Spinal cord (tissue), 9 donors: ENCODE measurements at regions not wholly inside any gene's neighbourhood (a gene's known extent, or its start where the extent isn't known, plus 50 kb on each side); places are given as distances from the start of the nearest gene placed in this dataset.
"Not testable (repeated sequence)": the region's sequence is repeated elsewhere in the genome, so short reads cannot be mapped to it uniquely, and the experiment has no call there.

Experiments
- DNase-seq, 6 donors: peaks; one replicate each; pipeline versions ENCODE4 v3.0.0 to v3.0.0-alpha.2; 2013 to 2015; ENCODE audit warnings: low spot score in 6 of 6, low read depth in 4 of 6
- H3K27ac ChIP-seq: one replicate; pipeline ENCODE4 v1.5.1; 2013; ENCODE audit warnings: low read depth, low read length, control low read depth
- H3K27me3 ChIP-seq: one replicate; pipeline ENCODE4 v1.6.1; 2013; ENCODE audit warnings: low read length; ENCODE audit not compliant: control insufficient read depth, insufficient read depth
- H3K36me3 ChIP-seq: one replicate; pipeline ENCODE4 v1.6.1; 2013; ENCODE audit warnings: low read length; ENCODE audit not compliant: control insufficient read depth, insufficient read depth
- H3K4me1 ChIP-seq: one replicate; pipeline ENCODE4 v1.6.1; 2013; ENCODE audit warnings: low read length; ENCODE audit not compliant: control insufficient read depth, insufficient read depth
- H3K4me3 ChIP-seq: one replicate; pipeline ENCODE4 v1.5.1; 2013; ENCODE audit warnings: low read depth, low read length, control low read depth
- H3K9me3 ChIP-seq: one replicate; pipeline ENCODE4 v1.6.1; 2013; ENCODE audit warnings: low read length; ENCODE audit not compliant: control insufficient read depth, insufficient read depth
- WGBS: methylation state at CpG from one replicate; pipeline ENCODE4 v1.1.5; 2013; ENCODE audit warnings: missing lambda C conversion rate; ENCODE audit not compliant: insufficient coverage; 5-methylcytosine and 5-hydroxymethylcytosine counted together
- donor health status: healthy.

DNA sequence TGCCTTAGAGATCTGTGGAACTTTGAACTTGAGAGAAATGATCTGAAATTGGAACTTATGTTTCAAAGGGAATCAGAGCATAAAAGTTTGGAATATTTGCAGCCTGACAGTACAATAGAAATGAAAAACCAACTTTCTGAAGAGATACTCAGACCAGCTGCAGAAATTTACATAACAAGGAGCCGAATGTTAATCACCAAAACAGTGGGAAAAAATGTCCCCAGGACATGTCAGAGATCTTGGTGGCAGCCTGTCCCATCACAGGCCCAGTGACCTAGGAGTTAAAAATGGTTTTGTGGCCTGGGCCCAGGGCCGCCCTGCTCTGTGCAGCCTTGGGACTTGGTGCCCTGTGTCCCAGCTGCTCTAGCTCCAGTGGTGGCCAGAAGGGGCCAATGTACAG is 88.2 kb upstream of the ADORA2B start:
- H3K4me3 ChIP-seq, H3K9me3 ChIP-seq, H3K27ac ChIP-seq, H3K4me1 ChIP-seq, H3K27me3 ChIP-seq, H3K36me3 ChIP-seq, DNase-seq: not testable (repeated sequence)
- WGBS, result 88% methylated on average over 1 of the region's 2 CpGs

DNA sequence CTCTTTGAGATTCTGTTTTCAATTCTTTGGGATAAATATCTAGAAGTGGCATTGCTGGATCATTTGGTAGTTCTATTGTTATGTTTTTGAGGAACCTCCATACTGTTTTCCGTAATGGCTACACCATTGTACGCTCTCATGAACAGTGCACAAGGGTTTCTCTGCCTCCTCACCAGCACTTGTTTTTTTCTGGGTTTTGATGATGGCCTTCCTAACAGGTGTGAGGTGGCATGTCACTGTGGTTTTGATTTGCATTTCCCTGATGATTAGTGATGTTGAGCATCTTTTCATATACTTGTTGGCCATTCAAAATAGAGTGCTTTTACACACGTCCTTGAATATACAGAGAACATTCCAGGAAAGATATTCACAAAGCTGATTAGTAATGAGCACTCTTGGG is 86.8 kb upstream of the ADORA2B start:
- WGBS, result no CpG with 5 or more reads among the region's 3 CpGs
- H3K4me1 ChIP-seq, DNase-seq, H3K27me3 ChIP-seq, H3K4me3 ChIP-seq, H3K9me3 ChIP-seq, H3K36me3 ChIP-seq, H3K27ac ChIP-seq: not testable (repeated sequence)

DNA sequence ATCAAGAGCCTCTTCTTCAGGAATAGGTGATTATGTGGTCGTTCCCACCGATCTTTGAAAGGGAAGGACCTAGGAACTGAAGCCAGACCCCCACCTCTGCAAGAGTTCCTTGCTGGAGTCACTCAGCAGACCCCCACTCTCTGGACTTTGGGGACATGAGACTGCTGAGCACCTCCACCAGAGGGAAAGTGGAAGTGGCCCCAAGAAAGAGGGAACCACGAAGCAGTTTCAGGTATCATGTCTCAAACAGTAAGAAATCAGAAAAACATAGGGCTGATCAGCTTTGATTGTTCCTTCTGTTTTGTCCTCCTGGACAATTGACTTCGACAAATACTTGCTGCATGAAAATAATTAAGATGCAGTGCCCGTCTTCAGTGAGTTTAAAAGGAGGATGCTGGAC is 84.2 kb upstream of the ADORA2B start:
- H3K4me1 ChIP-seq, H3K27ac ChIP-seq, H3K27me3 ChIP-seq, DNase-seq, H3K9me3 ChIP-seq, H3K36me3 ChIP-seq, H3K4me3 ChIP-seq: not testable (repeated sequence)
- 93% methylated on average over 3 of the region's 5 CpGs for WGBS

- not testable (repeated sequence) for H3K36me3 ChIP-seq, H3K4me1 ChIP-seq, H3K9me3 ChIP-seq, H3K27me3 ChIP-seq, H3K27ac ChIP-seq, H3K4me3 ChIP-seq, DNase-seq
- WGBS, result no CpG with 5 or more reads among the region's 4 CpGs
Observed at GRCh38 chr17:15864061-15864460, 80.9 kb upstream of the ADORA2B start.

DNA sequence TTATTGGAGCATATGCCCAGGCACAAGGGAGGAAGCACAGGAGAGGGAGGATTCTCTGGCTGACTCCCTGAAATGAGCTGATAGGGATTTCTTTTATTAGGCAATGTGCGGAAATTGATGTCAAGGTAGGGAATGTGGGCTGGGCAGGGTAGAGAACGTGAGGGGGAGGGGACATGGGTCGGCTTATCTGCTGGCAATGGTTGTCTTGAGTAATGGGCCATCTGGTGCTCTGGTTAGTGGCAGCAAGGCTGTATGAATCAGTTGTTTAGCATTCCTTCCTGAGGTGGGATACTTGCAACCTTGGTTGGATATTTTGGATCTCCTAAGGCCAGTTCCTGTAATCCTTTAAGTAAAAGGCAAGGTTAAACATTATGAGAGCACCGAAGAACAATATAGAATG is 80.5 kb upstream of the ADORA2B start:
- H3K4me1 ChIP-seq, H3K9me3 ChIP-seq, H3K27me3 ChIP-seq, H3K4me3 ChIP-seq, H3K36me3 ChIP-seq, DNase-seq, H3K27ac ChIP-seq: not testable (repeated sequence)
- WGBS, result 50% methylated on average over 1 of the region's 4 CpGs

GRCh38 chr17:15866015-15866414 is 78.9 kb upstream of the ADORA2B start:
- not testable (repeated sequence) for H3K36me3 ChIP-seq, H3K27ac ChIP-seq, DNase-seq, H3K9me3 ChIP-seq, H3K27me3 ChIP-seq, H3K4me1 ChIP-seq, H3K4me3 ChIP-seq
- WGBS, result no CpG with 5 or more reads among the region's 3 CpGs

DNA sequence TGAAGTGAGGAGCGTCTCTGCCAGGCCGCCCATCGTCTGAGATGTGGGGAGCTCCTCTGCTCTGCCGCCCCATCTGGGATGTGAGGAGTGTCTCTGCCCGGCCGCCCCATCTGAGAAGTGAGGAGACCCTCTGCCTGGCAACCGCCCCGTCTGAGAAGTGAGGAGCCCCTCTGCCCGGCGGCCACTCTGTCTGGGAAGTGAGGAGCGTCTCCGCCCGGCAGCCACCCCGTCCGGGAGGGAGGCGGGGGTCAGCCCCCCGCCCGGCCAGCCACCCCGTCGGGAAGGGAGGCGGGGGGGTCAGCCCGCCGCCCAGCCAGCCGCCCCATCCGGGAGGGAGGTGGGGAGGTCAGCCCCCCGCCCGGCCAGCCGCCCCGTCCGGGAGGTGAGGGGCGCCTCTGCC is 77.6 kb upstream of the ADORA2B start:
- 100% methylated on average over 4 of the region's 31 CpGs for WGBS
- not testable (repeated sequence) for H3K36me3 ChIP-seq, H3K4me1 ChIP-seq, H3K27ac ChIP-seq, H3K27me3 ChIP-seq, H3K4me3 ChIP-seq, H3K9me3 ChIP-seq, DNase-seq

- not testable (repeated sequence) for H3K4me3 ChIP-seq, H3K36me3 ChIP-seq, H3K27me3 ChIP-seq, H3K27ac ChIP-seq, DNase-seq, H3K9me3 ChIP-seq, H3K4me1 ChIP-seq
- WGBS, result no CpG with 5 or more reads among the region's 2 CpGs
Observed at GRCh38 chr17:15869868-15870267, 75.1 kb upstream of the ADORA2B start.

GRCh38 chr17:15872677-15873076 is 72.3 kb upstream of the ADORA2B start:
- not testable (repeated sequence) for H3K4me1 ChIP-seq, H3K36me3 ChIP-seq, H3K27ac ChIP-seq, H3K27me3 ChIP-seq, H3K9me3 ChIP-seq, DNase-seq, H3K4me3 ChIP-seq
- 70% methylated on average over 2 of the region's 4 CpGs for WGBS

DNA sequence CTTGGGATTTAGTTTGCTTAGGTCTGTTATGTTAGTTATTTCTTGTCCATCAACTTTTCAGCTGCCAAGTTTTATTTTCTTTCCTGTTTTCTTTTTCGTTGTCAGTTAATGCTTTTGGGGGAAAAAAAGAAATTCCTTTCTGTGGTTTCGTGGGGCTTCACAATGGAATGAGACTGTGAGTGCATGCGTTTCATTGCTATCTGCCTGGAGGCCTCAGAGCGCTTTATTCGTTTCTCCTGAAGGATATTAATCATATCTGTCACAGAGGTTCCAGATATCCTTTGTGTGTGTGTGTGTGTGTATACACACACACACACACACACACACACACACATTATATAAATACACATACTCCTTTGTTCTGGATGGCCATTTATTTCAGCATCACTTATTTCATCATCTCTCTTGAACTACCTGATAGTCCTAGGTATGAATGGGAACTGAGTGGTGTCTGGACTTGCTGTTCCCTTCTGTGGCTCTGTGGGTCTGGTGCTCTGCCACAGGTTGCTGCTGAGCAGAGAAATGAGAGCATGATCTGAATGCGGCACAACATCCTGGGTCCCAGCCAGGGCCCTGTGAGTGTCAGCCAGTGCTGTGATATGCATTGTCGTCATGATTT is 66.9 kb upstream of the ADORA2B start:
- not testable (repeated sequence) for H3K36me3 ChIP-seq, H3K4me1 ChIP-seq, H3K4me3 ChIP-seq, H3K9me3 ChIP-seq, H3K27me3 ChIP-seq, DNase-seq, H3K27ac ChIP-seq
- WGBS, result 100% methylated on average over 1 of the region's 7 CpGs
